CD4-positive, alpha-beta T cell (primary cell): ENCODE measurements at regions not wholly inside any gene's neighbourhood (a gene's known extent, or its start where the extent isn't known, plus 50 kb on each side); places are given as distances from the start of the nearest gene placed in this dataset.

Experiments used
- ATAC-seq: fragments of 200-7000 bp; cut with Tn5 transposase; one replicate; pipeline ENCODE4 v1.10.0; 2022; ENCODE audit warnings: mild to moderate bottlenecking; ENCODE audit not compliant: poor library complexity
- CTCF ChIA-PET: fragments of 350-600 bp; sonication (Branson Sonifier 250); formaldehyde crosslinking; loops from one replicate; lab custom pipeline; 2021; ENCODE audit warnings: antibody characterized with exemption, inconsistent platforms; lab: Charles Lee
- POLR2A ChIA-PET: fragments of 350-600 bp; sonication (Branson Sonifier 250); formaldehyde crosslinking; loops from one replicate; lab custom pipeline; 2021; ENCODE audit warnings: antibody characterized with exemption, inconsistent platforms; lab: Charles Lee
- DNase-seq, 14 experiments: peaks; one replicate each; pipeline ENCODE4 v3.0.0-alpha.2; 2013 to 2020; ENCODE audit warnings: mixed read lengths in 2 of 14
- H3K27ac ChIP-seq, 2 donors: one replicate each; pipeline versions ENCODE4 v1.5.1 to v1.7.0; 2013; ENCODE audit warnings: low read length in 2 of 2, low read depth in 1 of 2, mild to moderate bottlenecking in 1 of 2
- H3K27me3 ChIP-seq, 2 experiments: 1 replicate in 1 of 2; 2 replicates in 1 of 2; pipeline versions ENCODE4 v1.6.1 to v1.7.0; 2013; ENCODE audit warnings: low read length in 2 of 2, control low read depth in 1 of 2, mild to moderate bottlenecking in 1 of 2, moderate library complexity in 1 of 2; ENCODE audit not compliant: insufficient read depth in 2 of 2, control insufficient read depth in 1 of 2
- H3K36me3 ChIP-seq: one replicate; pipeline ENCODE4 v1.6.1; 2013; ENCODE audit warnings: low read length, control low read depth; ENCODE audit not compliant: insufficient read depth
- H3K4me1 ChIP-seq: one replicate; pipeline ENCODE4 v1.6.1; 2013; ENCODE audit warnings: low read length, control low read depth; ENCODE audit not compliant: insufficient read depth
- H3K4me3 ChIP-seq: one replicate; pipeline ENCODE4 v1.5.1; 2013; ENCODE audit warnings: mild to moderate bottlenecking, low read length, moderate library complexity
- H3K9me3 ChIP-seq, 2 experiments: 1 replicate in 1 of 2; 2 replicates in 1 of 2; pipeline versions ENCODE4 v1.6.1 to v1.7.0; 2013; ENCODE audit warnings: low read length in 2 of 2, mild to moderate bottlenecking in 2 of 2, control low read depth in 1 of 2, moderate library complexity in 1 of 2; ENCODE audit not compliant: control insufficient read depth in 1 of 2, insufficient read depth in 1 of 2
- H3K27ac Mint-ChIP-seq: one replicate; pipeline ENCODE4 v1.8.0; 2020; ENCODE audit warnings: mixed read lengths
- H3K27me3 Mint-ChIP-seq: one replicate; pipeline ENCODE4 v1.8.0; 2021; ENCODE audit warnings: mixed read lengths
- H3K36me3 Mint-ChIP-seq: one replicate; pipeline ENCODE4 v1.8.0; 2021; ENCODE audit warnings: low read depth, mixed read lengths
- H3K4me1 Mint-ChIP-seq: one replicate; pipeline ENCODE4 v1.8.0; 2021; ENCODE audit warnings: low read depth, mixed read lengths
- H3K4me3 Mint-ChIP-seq: one replicate; pipeline ENCODE4 v1.8.0; 2020; ENCODE audit warnings: mild to moderate bottlenecking, mixed read lengths
- H3K9me3 Mint-ChIP-seq: one replicate; pipeline ENCODE4 v1.8.0; 2020; ENCODE audit warnings: mixed read lengths
- CTCF ChIP-seq: fragments of 200-600 bp; IDR thresholded peaks from one replicate; pipeline ENCODE4 v1.8.0; 2022; ENCODE audit warnings: antibody characterized with exemption, mild to moderate bottlenecking
- intact Hi-C, 2 experiments: fragments of 100-400 bp; cut with DNase I in 1 of 2; cut with micrococcal nuclease in 1 of 2; formaldehyde crosslinking; loops; one replicate each; pipeline versions ENCODE4 v1.15.1 to v1.9.0; 2023 to 2025; cut with DNase I, micrococcal nuclease

GRCh38 chr1:195529881-195530280 lies 1078.4 kb downstream of the KCNT2 start:
- H3K27ac Mint-ChIP-seq = no peak overlapping the region

GRCh38 chr1:195520757-195521156 lies 1087.5 kb downstream of the KCNT2 start:
- no peaks in the 10 kb centered on the region for H3K27me3 ChIP-seq
- H3K9me3 ChIP-seq = no peaks in the 10 kb centered on the region
- ChIA-PET CTCF (no interaction called here), POLR2A (no interaction called here)
- H3K4me3 Mint-ChIP-seq = no peak overlapping the region
- no peaks in the 10 kb centered on the region for H3K4me1 Mint-ChIP-seq
- no peak overlapping the region for H3K4me3 ChIP-seq
- no peak overlapping the region for H3K27ac ChIP-seq
- TF ChIP-seq CTCF = no peak
- H3K27me3 Mint-ChIP-seq = no peaks in the 10 kb centered on the region
- H3K36me3 Mint-ChIP-seq = no peaks in the 10 kb centered on the region
- no peak for ATAC-seq
- no peaks in the 10 kb centered on the region for H3K36me3 ChIP-seq
- H3K9me3 Mint-ChIP-seq = no peaks in the 10 kb centered on the region
- H3K27ac Mint-ChIP-seq = no peak overlapping the region
- no peak for DNase-seq
- intact Hi-C loops = no loop called here
- H3K4me1 ChIP-seq = no peaks in the 10 kb centered on the region

More at GRCh38 chr1:195529881-195530280, 1078.4 kb downstream of the KCNT2 start:
- DNase-seq (no peak), ATAC-seq (no peak)
- CTCF ChIA-PET = no interaction called here
- Histone ChIP-seq H3K4me1 (no peaks in the 10 kb centered on the region), H3K4me3 (no peak overlapping the region), H3K36me3 (no peaks in the 10 kb centered on the region), H3K27ac (no peak overlapping the region), H3K9me3 (no peaks in the 10 kb centered on the region), H3K27me3 (no peaks in the 10 kb centered on the region)
- no peak overlapping the region for H3K4me3 Mint-ChIP-seq
- no peaks in the 10 kb centered on the region for H3K27me3 Mint-ChIP-seq
- H3K36me3 Mint-ChIP-seq = no peaks in the 10 kb centered on the region
- POLR2A ChIA-PET = no interaction called here
- intact Hi-C loops = no loop called here
- peaks cover 6% of the 10 kb centered on the region for H3K9me3 Mint-ChIP-seq
- H3K4me1 Mint-ChIP-seq = no peaks in the 10 kb centered on the region
- TF ChIP-seq CTCF = no peak

GRCh38 chr1:195516036-195516435 lies 1092.2 kb downstream of the KCNT2 start:
- DNase-seq = no peak
- H3K27ac Mint-ChIP-seq = no peak overlapping the region
- no peaks in the 10 kb centered on the region for H3K27me3 Mint-ChIP-seq
- ChIA-PET POLR2A (no interaction called here), CTCF (no interaction called here)
- Histone ChIP-seq H3K4me1 (no peaks in the 10 kb centered on the region), H3K9me3 (peaks cover 0 to under 1% of the 10 kb centered on the region in 2 experiments), H3K27me3 (no peaks in the 10 kb centered on the region), H3K36me3 (no peaks in the 10 kb centered on the region), H3K4me3 (no peak overlapping the region), H3K27ac (no peak overlapping the region)
- ATAC-seq = no peak
- no peak for TF ChIP-seq CTCF
- H3K36me3 Mint-ChIP-seq = no peaks in the 10 kb centered on the region
- intact Hi-C loops = no loop called here
- no peak overlapping the region for H3K4me3 Mint-ChIP-seq
- H3K4me1 Mint-ChIP-seq = no peaks in the 10 kb centered on the region
- H3K9me3 Mint-ChIP-seq = no peaks in the 10 kb centered on the region
